MCF 10A (cell line): ENCODE measurements at regions not wholly inside any gene's neighbourhood (a gene's known extent, or its start where the extent isn't known, plus 50 kb on each side); places are given as distances from the start of the nearest gene placed in this dataset.

Experiments
- BruUV-seq: library from RNA; stranded (reverse); fragments of 400-500 nt; replicated peaks from 2 replicates; lab custom pipeline; 2021; lab: Mats Ljungman, UMichigan
- CTCF ChIA-PET: fragments of 300-600 bp; sonication (Branson Sonifier 250); formaldehyde crosslinking; extraction: SDS; loops from one replicate; lab custom pipeline; 2021; ENCODE audit warnings: antibody characterized with exemption, inconsistent platforms; lab: Yijun Ruan, JAX
- POLR2A ChIA-PET: fragments of 300-600, 350-650 bp; sonication (Branson Sonifier 250); formaldehyde crosslinking; extraction: SDS; loops from one replicate; lab custom pipeline; 2020; ENCODE audit warnings: antibody characterized with exemption, inconsistent platforms; lab: Yijun Ruan, JAX
- DNase-seq: peaks from one replicate; pipeline ENCODE4 v3.0.0-alpha.2; 2018; ENCODE audit not compliant: unreplicated experiment
- H3K27ac Mint-ChIP-seq: one replicate; pipeline ENCODE4 v1.8.0; 2022; ENCODE audit warnings: mild to moderate bottlenecking, low read depth, mixed read lengths; ENCODE audit not compliant: unreplicated experiment
- H3K27me3 Mint-ChIP-seq: one replicate; pipeline ENCODE4 v1.8.0; 2022; ENCODE audit warnings: mixed read lengths; ENCODE audit not compliant: insufficient read depth, unreplicated experiment
- H3K36me3 Mint-ChIP-seq: one replicate; pipeline ENCODE4 v1.8.0; 2022; ENCODE audit warnings: mild to moderate bottlenecking, moderate library complexity, mixed read lengths; ENCODE audit not compliant: insufficient read depth, unreplicated experiment
- H3K4me1 Mint-ChIP-seq: one replicate; pipeline ENCODE4 v1.8.0; 2022; ENCODE audit warnings: mixed read lengths; ENCODE audit not compliant: insufficient read depth, unreplicated experiment
- H3K4me3 Mint-ChIP-seq: one replicate; pipeline ENCODE4 v1.8.0; 2022; ENCODE audit warnings: mild to moderate bottlenecking, moderate library complexity, mixed read lengths; ENCODE audit not compliant: unreplicated experiment
- H3K9me3 Mint-ChIP-seq: one replicate; pipeline ENCODE4 v1.8.0; 2022; ENCODE audit warnings: mixed read lengths; ENCODE audit not compliant: unreplicated experiment
- CTCF ChIP-seq: fragments of 200-600 bp; IDR thresholded peaks from one replicate; pipeline ENCODE4 v1.8.0; 2022; ENCODE audit warnings: antibody characterized with exemption, mild to moderate bottlenecking; ENCODE audit not compliant: unreplicated experiment
- intact Hi-C: fragments of 100-400 bp; cut with micrococcal nuclease; formaldehyde crosslinking; loops from 2 replicates; pipeline ENCODE4 v1.14.1; 2022

GRCh38 chr6:91031581-91031980 lies 444.7 kb upstream of the MAP3K7 start:
- no peak for TF ChIP-seq CTCF
- Mint-ChIP-seq H3K27ac (no peak overlapping the region), H3K4me3 (no peak overlapping the region), H3K36me3 (no peaks in the 10 kb centered on the region), H3K9me3 (no peaks in the 10 kb centered on the region), H3K4me1 (no peaks in the 10 kb centered on the region), H3K27me3 (peaks cover 77% of the 10 kb centered on the region)
- intact Hi-C loops, result no loop called here
- ChIA-PET CTCF (interaction anchor here (1.2 kb wide), 1 partner anchor 91 kb away, joined by 6 read pairs; no protein-coding TSS in a partner anchor), POLR2A (interaction anchor here (0.5 kb wide), 1 partner anchor 98 kb away, joined by 3 read pairs; no protein-coding TSS in a partner anchor)
- no peak for DNase-seq
- no TSS peak for BruUV-seq

GRCh38 chr6:91029211-91029610 lies 442.3 kb upstream of the MAP3K7 start:
- peaks cover 79% of the 10 kb centered on the region for H3K27me3 Mint-ChIP-seq
- no TSS peak for BruUV-seq
- no peak for TF ChIP-seq CTCF
- ChIA-PET CTCF (no interaction called here), POLR2A (interaction anchor here (0.6 kb wide), 1 partner anchor 1733 kb away, joined by 3 read pairs; no protein-coding TSS in a partner anchor)
- H3K4me1 Mint-ChIP-seq, result no peaks in the 10 kb centered on the region
- intact Hi-C loops, result no loop called here
- no peaks in the 10 kb centered on the region for H3K36me3 Mint-ChIP-seq
- H3K4me3 Mint-ChIP-seq, result no peak overlapping the region
- H3K9me3 Mint-ChIP-seq, result no peaks in the 10 kb centered on the region
- no peak overlapping the region for H3K27ac Mint-ChIP-seq
- peak; percentile 3 for DNase-seq

GRCh38 chr6:91023529-91023928 lies 436.7 kb upstream of the MAP3K7 start:
- no peak for TF ChIP-seq CTCF
- ChIA-PET CTCF (interaction anchor here (1.2 kb wide), 1 partner anchor 58 kb away, joined by 3 read pairs; no protein-coding TSS in a partner anchor), POLR2A (no interaction called here)
- BruUV-seq, result no TSS peak
- Mint-ChIP-seq H3K27ac (no peak overlapping the region), H3K9me3 (no peaks in the 10 kb centered on the region), H3K4me1 (no peaks in the 10 kb centered on the region), H3K4me3 (no peak overlapping the region), H3K27me3 (peaks cover 37% of the 10 kb centered on the region), H3K36me3 (no peaks in the 10 kb centered on the region)
- no peak for DNase-seq
- intact Hi-C loops, result no loop called here

DNA sequence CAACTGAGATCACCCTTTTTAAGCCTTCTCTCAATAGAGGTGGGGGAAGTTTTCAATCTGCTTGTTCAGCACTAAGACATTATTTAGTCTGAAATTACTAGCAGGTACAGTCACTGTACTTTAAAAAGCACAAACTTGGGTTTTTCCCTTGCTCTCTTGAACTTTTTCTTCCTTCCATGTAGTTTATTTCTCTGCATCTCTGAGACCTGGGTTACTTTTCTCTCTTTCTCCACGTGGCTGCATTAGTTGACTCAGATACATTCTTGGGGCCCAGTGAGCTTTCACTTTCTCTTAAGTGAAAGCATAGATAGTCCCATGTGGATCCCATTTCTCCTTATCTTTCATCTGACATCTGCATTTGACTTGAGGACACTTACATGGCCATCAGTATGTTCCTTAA lies 433.9 kb upstream of the MAP3K7 start:
- ChIA-PET POLR2A (interaction anchor here (0.7 kb wide), 1 partner anchor 1740 kb away, joined by 3 read pairs; no protein-coding TSS in a partner anchor), CTCF (no interaction called here)
- intact Hi-C loops, result no loop called here
- TF ChIP-seq CTCF, result no peak
- no peaks in the 10 kb centered on the region for H3K36me3 Mint-ChIP-seq
- DNase-seq, result no peak
- no peaks in the 10 kb centered on the region for H3K9me3 Mint-ChIP-seq
- no TSS peak for BruUV-seq
- H3K4me3 Mint-ChIP-seq, result no peak overlapping the region
- peaks cover 15% of the 10 kb centered on the region for H3K27me3 Mint-ChIP-seq
- no peak overlapping the region for H3K27ac Mint-ChIP-seq
- H3K4me1 Mint-ChIP-seq, result no peaks in the 10 kb centered on the region
